HG02852 (cell line): ENCODE measurements at regions not wholly inside any gene's neighbourhood (a gene's known extent, or its start where the extent isn't known, plus 50 kb on each side); places are given as distances from the start of the nearest gene placed in this dataset.

Experiments used
- ATAC-seq: cut with Tn5 transposase; IDR thresholded peaks from one replicate; pipeline ENCODE4 v1.9.1; 2021; ENCODE audit warnings: mild to moderate bottlenecking, moderate library complexity; ENCODE audit not compliant: unreplicated experiment

GRCh38 chr10:111970111-111970510 is 213.5 kb downstream of the GPAM start:
- ATAC-seq: no peak

GRCh38 chr10:111972109-111972508 is 211.5 kb downstream of the GPAM start:
- ATAC-seq: no peak

GRCh38 chr10:111973306-111973705 is 210.3 kb downstream of the GPAM start:
- no peak for ATAC-seq

- ATAC-seq: no peak
Measured at GRCh38 chr10:111973826-111974225, 209.7 kb downstream of the GPAM start.

- no peak for ATAC-seq
Measured at GRCh38 chr10:111974325-111974724, 209.2 kb downstream of the GPAM start.

GRCh38 chr10:111976557-111976956 is 207.0 kb downstream of the GPAM start:
- ATAC-seq: no peak

GRCh38 chr10:111984057-111984456 is 199.5 kb downstream of the GPAM start:
- no peak for ATAC-seq

GRCh38 chr10:111986079-111986478 is 197.5 kb downstream of the GPAM start:
- no peak for ATAC-seq

GRCh38 chr10:111988646-111989045 is 194.9 kb downstream of the GPAM start:
- ATAC-seq: no peak

GRCh38 chr10:111989136-111989911 is 194.2 kb downstream of the GPAM start:
- no peak for ATAC-seq

GRCh38 chr10:111990734-111991133 is 192.8 kb downstream of the GPAM start:
- ATAC-seq: no peak

GRCh38 chr10:111993321-111993720 is 190.2 kb downstream of the GPAM start:
- ATAC-seq: no peak

- no peak for ATAC-seq
Measured at GRCh38 chr10:111993872-111994426, 189.6 kb downstream of the GPAM start.

GRCh38 chr10:111996103-111996502 is 187.5 kb downstream of the GPAM start:
- ATAC-seq: peak; percentile 98

GRCh38 chr10:111998728-111999127 is 184.8 kb downstream of the GPAM start:
- no peak for ATAC-seq

GRCh38 chr10:111999205-111999914 is 184.2 kb downstream of the GPAM start:
- no peak for ATAC-seq

GRCh38 chr10:111999915-112000302 is 183.7 kb downstream of the GPAM start:
- ATAC-seq: no peak

- ATAC-seq: no peak
Measured at GRCh38 chr10:112000466-112000865, 183.1 kb downstream of the GPAM start.

GRCh38 chr10:112002206-112002605 is 181.4 kb downstream of the GPAM start:
- ATAC-seq: no peak

GRCh38 chr10:112004075-112004474 is 179.5 kb downstream of the GPAM start:
- no peak for ATAC-seq

GRCh38 chr10:112005044-112005443 is 178.5 kb downstream of the GPAM start:
- ATAC-seq: no peak

GRCh38 chr10:112006407-112006806 is 177.2 kb downstream of the GPAM start:
- no peak for ATAC-seq
